Breast epithelium (tissue), 3 donors: ENCODE measurements at regions not wholly inside any gene's neighbourhood (a gene's known extent, or its start where the extent isn't known, plus 50 kb on each side); places are given as distances from the start of the nearest gene placed in this dataset.

Experiments
- CTCF ChIP-seq, 3 donors: fragments of 450-650 bp; IDR thresholded peaks; one replicate each; pipeline ENCODE4 v1.5.1; 2016 to 2017; ENCODE audit warnings: antibody characterized with exemption in 3 of 3, mild to moderate bottlenecking in 3 of 3, moderate library complexity in 3 of 3
- POLR2AphosphoS5 ChIP-seq, 3 donors: sonication (generic); formaldehyde crosslinking; IDR thresholded peaks; one replicate each; pipeline ENCODE4 v1.6.1; 2017; ENCODE audit warnings: antibody characterized with exemption in 3 of 3

DNA sequence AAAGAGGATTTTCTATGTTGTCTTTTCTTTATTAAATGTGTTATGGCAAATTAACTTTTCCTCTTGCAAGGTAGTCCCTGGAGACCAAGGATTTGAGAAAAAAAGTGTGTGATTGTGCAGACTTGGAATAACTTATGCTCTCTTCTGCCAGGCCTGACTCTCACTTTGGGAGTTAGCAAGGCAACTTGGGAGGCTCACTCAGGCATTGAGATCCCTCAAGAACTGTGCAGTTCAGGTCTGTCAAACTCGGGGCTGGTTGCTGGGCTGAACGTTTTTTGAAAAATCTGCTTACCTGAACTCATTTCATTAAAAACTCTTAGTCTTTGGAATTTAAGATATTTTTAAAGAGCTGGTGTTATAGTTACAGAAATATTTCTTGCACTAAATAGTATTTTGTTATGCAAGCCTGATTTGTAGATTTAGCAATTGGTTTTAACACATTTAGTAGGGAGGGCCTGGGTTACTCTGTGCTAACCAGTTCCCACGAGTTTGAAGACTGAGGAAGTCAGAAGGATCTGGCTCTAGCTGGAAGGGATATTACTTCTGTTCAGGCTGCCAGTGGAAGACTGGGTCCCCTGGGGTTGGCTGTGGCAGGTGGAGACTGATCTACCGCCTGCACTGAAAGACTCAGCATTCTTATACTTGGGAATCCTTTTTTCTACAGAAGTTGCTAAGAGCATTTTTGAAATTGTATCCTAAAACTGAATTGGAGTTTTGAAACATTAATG is 150.4 kb upstream of the PCSK5 start:
- TF ChIP-seq POLR2AphosphoS5 (IDR thresholded peaks at IDR 0.05) (no peak), CTCF (IDR thresholded peaks at IDR 0.05) (no peak)
